Memory B cell (primary cell): ENCODE measurements at regions not wholly inside any gene's neighbourhood (a gene's known extent, or its start where the extent isn't known, plus 50 kb on each side); places are given as distances from the start of the nearest gene placed in this dataset.

Experiments
- ATAC-seq: fragments of 150-1000 bp; cut with Tn5 transposase; 2 replicates; pipeline ENCODE4 v1.10.0; 2021; ENCODE audit warnings: low read depth, mild to moderate bottlenecking, moderate library complexity
- DNase-seq, 2 donors: peaks; one replicate each; pipeline ENCODE4 v3.0.0; 2022; ENCODE audit warnings: low spot score in 2 of 2
- H3K27ac Mint-ChIP-seq: one replicate; pipeline ENCODE4 v1.8.0; 2022; ENCODE audit warnings: mild to moderate bottlenecking, moderate library complexity, mixed read lengths
- H3K27me3 Mint-ChIP-seq: one replicate; pipeline ENCODE4 v1.8.0; 2022; ENCODE audit warnings: mixed read lengths
- H3K36me3 Mint-ChIP-seq: one replicate; pipeline ENCODE4 v1.8.0; 2022; ENCODE audit warnings: mild to moderate bottlenecking, mixed read lengths
- H3K4me1 Mint-ChIP-seq: one replicate; pipeline ENCODE4 v1.8.0; 2022; ENCODE audit warnings: mixed read lengths
- H3K4me3 Mint-ChIP-seq: one replicate; pipeline ENCODE4 v1.8.0; 2022; ENCODE audit warnings: mild to moderate bottlenecking, moderate library complexity, mixed read lengths
- H3K9me3 Mint-ChIP-seq: one replicate; pipeline ENCODE4 v1.8.0; 2022; ENCODE audit warnings: mixed read lengths

DNA sequence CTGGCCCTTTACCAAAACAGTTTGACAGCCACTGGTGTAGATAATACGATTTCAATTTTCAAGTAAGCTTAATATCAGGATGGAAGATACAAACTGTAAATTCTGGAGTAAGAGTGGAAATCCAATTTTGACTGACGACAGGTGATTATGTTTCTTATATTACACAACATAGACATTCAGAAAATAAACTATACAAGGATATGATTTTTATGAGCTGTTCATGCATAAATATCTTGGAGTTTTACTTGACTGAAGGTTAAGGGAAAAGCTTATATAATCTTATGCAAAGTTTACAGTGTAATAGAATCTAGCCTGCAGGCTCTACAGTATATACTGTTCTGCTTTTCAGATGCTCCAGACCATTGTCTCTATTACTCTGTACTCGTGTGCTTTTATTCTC lies 1672.3 kb downstream of the ARAP2 start:
- no peaks in the 10 kb centered on the region for H3K4me1 Mint-ChIP-seq
- H3K27ac Mint-ChIP-seq, result no peak overlapping the region
- H3K9me3 Mint-ChIP-seq, result peaks cover 6% of the 10 kb centered on the region
- no peak for ATAC-seq
- no peak overlapping the region for H3K4me3 Mint-ChIP-seq
- no peaks in the 10 kb centered on the region for H3K27me3 Mint-ChIP-seq
- DNase-seq, result no peak
- no peaks in the 10 kb centered on the region for H3K36me3 Mint-ChIP-seq

DNA sequence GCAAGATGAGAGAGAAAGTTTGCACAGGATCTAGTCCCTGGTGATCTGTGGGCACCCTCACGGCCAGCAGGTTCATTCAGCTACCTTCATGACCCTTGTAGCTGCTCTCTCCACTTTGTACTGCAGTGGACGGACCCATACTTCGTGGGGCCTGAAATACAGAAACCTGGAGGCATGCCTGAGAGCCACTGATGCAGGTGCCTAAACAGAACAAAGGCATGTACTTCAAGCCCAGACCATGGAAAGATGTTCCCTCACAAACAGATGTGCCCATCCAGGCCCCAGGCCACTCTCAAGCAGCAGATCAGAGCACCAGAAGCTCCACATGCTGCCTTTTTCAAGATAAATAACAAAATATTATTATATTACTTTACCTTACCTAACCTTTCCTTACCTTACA lies 1629.0 kb downstream of the ARAP2 start:
- Mint-ChIP-seq H3K9me3 (no peaks in the 10 kb centered on the region), H3K27ac (no peak overlapping the region), H3K36me3 (no peaks in the 10 kb centered on the region), H3K4me1 (no peaks in the 10 kb centered on the region), H3K4me3 (no peak overlapping the region), H3K27me3 (no peaks in the 10 kb centered on the region)
- no peak for DNase-seq
- no peak for ATAC-seq

- no peak for DNase-seq
- no peak overlapping the region for H3K4me3 Mint-ChIP-seq
- no peak overlapping the region for H3K27ac Mint-ChIP-seq
- ATAC-seq, result no peak
- H3K36me3 Mint-ChIP-seq, result no peaks in the 10 kb centered on the region
- H3K4me1 Mint-ChIP-seq, result no peaks in the 10 kb centered on the region
- no peaks in the 10 kb centered on the region for H3K27me3 Mint-ChIP-seq
- no peaks in the 10 kb centered on the region for H3K9me3 Mint-ChIP-seq
These were observed 1624.7 kb downstream of the ARAP2 start for GRCh38 chr4:34619531-34620162.

DNA sequence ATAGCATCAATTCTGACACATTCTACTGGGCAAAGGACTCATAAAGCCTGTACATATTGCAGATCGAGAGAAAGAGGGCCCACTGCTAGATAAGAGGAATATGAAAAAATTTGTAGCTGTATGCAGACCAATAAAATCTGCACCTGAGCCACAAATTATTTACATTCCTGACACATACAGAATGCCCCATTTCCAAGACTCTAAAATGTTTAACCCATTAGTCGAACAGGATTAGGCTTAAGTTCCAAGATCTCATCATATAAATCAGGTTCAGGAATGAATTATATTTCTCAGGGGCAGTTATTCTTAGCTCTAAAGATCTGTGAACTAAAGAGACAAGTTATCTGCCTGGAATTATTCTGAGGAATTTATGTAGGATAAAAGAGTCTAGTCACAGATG lies 1615.8 kb downstream of the ARAP2 start:
- DNase-seq (no peak), ATAC-seq (no peak)
- H3K4me1 Mint-ChIP-seq, result no peaks in the 10 kb centered on the region
- no peaks in the 10 kb centered on the region for H3K36me3 Mint-ChIP-seq
- H3K9me3 Mint-ChIP-seq, result peaks cover 3% of the 10 kb centered on the region
- no peak overlapping the region for H3K4me3 Mint-ChIP-seq
- H3K27ac Mint-ChIP-seq, result no peak overlapping the region
- H3K27me3 Mint-ChIP-seq, result no peaks in the 10 kb centered on the region

DNA sequence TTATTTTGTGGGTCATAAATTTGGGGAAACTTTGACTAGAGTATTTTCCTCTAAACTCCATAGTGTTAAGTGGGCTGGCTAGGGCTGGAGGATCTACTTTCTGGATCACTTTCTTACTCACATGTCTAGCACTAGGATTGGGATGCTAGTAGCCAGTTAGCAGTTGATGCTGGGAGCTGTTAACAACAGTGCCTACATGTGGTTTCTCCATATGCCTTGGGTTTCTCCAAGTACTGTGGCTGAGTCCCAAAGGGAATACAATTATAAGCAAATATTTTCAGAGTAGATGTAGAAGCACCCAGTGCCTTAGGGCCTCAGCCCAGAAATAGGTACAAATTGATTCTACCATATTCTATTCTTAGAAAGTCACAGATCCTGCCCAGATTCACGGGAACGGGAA lies 1614.9 kb downstream of the ARAP2 start:
- DNase-seq, result no peak
- Mint-ChIP-seq H3K4me1 (no peaks in the 10 kb centered on the region), H3K27ac (no peak overlapping the region), H3K4me3 (no peak overlapping the region), H3K36me3 (no peaks in the 10 kb centered on the region), H3K9me3 (peaks cover 3% of the 10 kb centered on the region), H3K27me3 (no peaks in the 10 kb centered on the region)
- ATAC-seq, result no peak

GRCh38 chr4:34633241-34633640 lies 1611.1 kb downstream of the ARAP2 start:
- Mint-ChIP-seq H3K36me3 (no peaks in the 10 kb centered on the region), H3K27me3 (no peaks in the 10 kb centered on the region), H3K4me3 (no peak overlapping the region), H3K4me1 (no peaks in the 10 kb centered on the region), H3K27ac (no peak overlapping the region), H3K9me3 (no peaks in the 10 kb centered on the region)
- no peak for DNase-seq
- no peak for ATAC-seq

DNA sequence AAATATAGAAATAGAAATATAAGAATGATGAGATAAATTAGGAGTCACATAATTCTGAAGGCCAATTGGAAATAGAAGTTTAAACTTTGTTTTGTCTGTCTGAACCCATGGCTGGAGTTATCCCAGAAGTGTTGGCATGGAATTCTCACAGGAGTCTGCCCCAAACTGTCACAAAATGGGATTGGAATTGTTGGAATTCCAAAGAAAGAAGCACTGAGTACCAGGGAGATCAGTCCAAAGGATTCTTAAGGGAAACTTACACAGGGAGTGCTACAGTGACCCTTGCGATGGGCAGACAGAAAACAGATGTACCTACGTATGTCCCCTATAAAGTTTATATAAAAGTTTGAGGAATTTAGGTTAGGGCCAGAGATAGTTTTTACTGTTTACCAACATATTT lies 1607.7 kb downstream of the ARAP2 start:
- Mint-ChIP-seq H3K36me3 (no peaks in the 10 kb centered on the region), H3K27me3 (no peaks in the 10 kb centered on the region), H3K4me1 (no peaks in the 10 kb centered on the region), H3K4me3 (no peak overlapping the region), H3K9me3 (peaks cover 5% of the 10 kb centered on the region), H3K27ac (no peak overlapping the region)
- DNase-seq (no peak), ATAC-seq (no peak)

- ATAC-seq (no peak), DNase-seq (no peak)
- Mint-ChIP-seq H3K4me1 (no peaks in the 10 kb centered on the region), H3K36me3 (no peaks in the 10 kb centered on the region), H3K27me3 (no peaks in the 10 kb centered on the region), H3K4me3 (no peak overlapping the region), H3K9me3 (peaks cover 8% of the 10 kb centered on the region), H3K27ac (no peak overlapping the region)
These were observed 1600.8 kb downstream of the ARAP2 start for GRCh38 chr4:34643476-34643875.

- DNase-seq (no peak), ATAC-seq (no peak)
- Mint-ChIP-seq H3K4me1 (no peaks in the 10 kb centered on the region), H3K27ac (no peak overlapping the region), H3K36me3 (no peaks in the 10 kb centered on the region), H3K4me3 (no peak overlapping the region), H3K27me3 (no peaks in the 10 kb centered on the region), H3K9me3 (peaks cover 8% of the 10 kb centered on the region)
These were observed 1599.7 kb downstream of the ARAP2 start for GRCh38 chr4:34644579-34645115.

DNA sequence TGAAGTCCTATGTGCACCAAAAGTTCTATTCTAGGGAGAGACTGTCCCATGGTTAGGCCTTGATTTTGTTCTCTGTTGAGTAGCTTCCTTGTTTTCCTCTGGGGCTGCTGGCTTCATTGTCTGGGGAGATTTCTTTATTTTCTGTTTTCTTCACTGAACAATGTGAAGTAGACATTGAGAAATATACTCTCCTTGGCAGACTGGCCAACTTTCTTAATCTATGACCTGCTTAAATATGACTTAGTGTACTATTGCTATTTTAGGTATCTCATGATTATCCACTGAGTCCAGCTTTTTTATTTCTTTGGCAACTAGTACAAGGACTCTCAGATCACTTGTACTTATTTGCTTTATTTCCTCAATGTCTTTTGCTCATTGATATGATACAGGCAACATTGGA lies 1594.6 kb downstream of the ARAP2 start:
- DNase-seq (no peak), ATAC-seq (no peak)
- Mint-ChIP-seq H3K27ac (no peak overlapping the region), H3K4me3 (no peak overlapping the region), H3K9me3 (peaks cover 5% of the 10 kb centered on the region), H3K27me3 (no peaks in the 10 kb centered on the region), H3K36me3 (no peaks in the 10 kb centered on the region), H3K4me1 (no peaks in the 10 kb centered on the region)

GRCh38 chr4:34664051-34664450 lies 1580.3 kb downstream of the ARAP2 start:
- no peak overlapping the region for H3K27ac Mint-ChIP-seq
- H3K4me3 Mint-ChIP-seq, result no peak overlapping the region
- H3K27me3 Mint-ChIP-seq, result no peaks in the 10 kb centered on the region
- no peaks in the 10 kb centered on the region for H3K36me3 Mint-ChIP-seq
- DNase-seq (no peak), ATAC-seq (no peak)
- H3K9me3 Mint-ChIP-seq, result peaks cover 2% of the 10 kb centered on the region
- H3K4me1 Mint-ChIP-seq, result no peaks in the 10 kb centered on the region

- Mint-ChIP-seq H3K4me3 (no peak overlapping the region), H3K9me3 (peaks cover 3% of the 10 kb centered on the region), H3K27ac (no peak overlapping the region), H3K4me1 (no peaks in the 10 kb centered on the region), H3K36me3 (no peaks in the 10 kb centered on the region), H3K27me3 (no peaks in the 10 kb centered on the region)
- ATAC-seq (no peak), DNase-seq (no peak)
These were observed 1567.9 kb downstream of the ARAP2 start for GRCh38 chr4:34676400-34676799.

DNA sequence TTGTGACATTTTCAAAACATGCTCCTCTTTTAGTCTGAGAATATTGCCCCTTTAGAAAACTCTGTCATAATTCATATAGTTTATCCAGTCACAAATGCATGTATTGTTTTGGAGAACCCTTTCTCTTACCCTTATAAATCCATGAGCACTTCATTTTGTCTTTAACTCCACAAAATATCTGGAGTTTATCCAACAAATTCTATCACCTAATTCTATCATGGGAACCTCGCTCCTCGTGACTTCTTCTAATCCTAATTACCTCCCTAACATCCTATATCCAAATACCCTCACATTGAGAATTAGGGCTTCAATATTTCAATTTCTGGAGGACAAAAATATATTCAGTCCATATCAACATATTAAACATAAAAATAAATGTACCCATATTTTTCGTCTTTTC lies 1565.9 kb downstream of the ARAP2 start:
- Mint-ChIP-seq H3K4me1 (no peaks in the 10 kb centered on the region), H3K27me3 (no peaks in the 10 kb centered on the region), H3K36me3 (no peaks in the 10 kb centered on the region), H3K27ac (no peak overlapping the region), H3K9me3 (peaks cover 2% of the 10 kb centered on the region), H3K4me3 (no peak overlapping the region)
- no peak for ATAC-seq
- no peak for DNase-seq

- ATAC-seq (no peak), DNase-seq (no peak)
- H3K9me3 Mint-ChIP-seq, result peaks cover 2% of the 10 kb centered on the region
- H3K36me3 Mint-ChIP-seq, result no peaks in the 10 kb centered on the region
- H3K27ac Mint-ChIP-seq, result no peak overlapping the region
- H3K4me1 Mint-ChIP-seq, result no peaks in the 10 kb centered on the region
- no peaks in the 10 kb centered on the region for H3K27me3 Mint-ChIP-seq
- H3K4me3 Mint-ChIP-seq, result no peak overlapping the region
These were observed 1565.1 kb downstream of the ARAP2 start for GRCh38 chr4:34679228-34679627.

DNA sequence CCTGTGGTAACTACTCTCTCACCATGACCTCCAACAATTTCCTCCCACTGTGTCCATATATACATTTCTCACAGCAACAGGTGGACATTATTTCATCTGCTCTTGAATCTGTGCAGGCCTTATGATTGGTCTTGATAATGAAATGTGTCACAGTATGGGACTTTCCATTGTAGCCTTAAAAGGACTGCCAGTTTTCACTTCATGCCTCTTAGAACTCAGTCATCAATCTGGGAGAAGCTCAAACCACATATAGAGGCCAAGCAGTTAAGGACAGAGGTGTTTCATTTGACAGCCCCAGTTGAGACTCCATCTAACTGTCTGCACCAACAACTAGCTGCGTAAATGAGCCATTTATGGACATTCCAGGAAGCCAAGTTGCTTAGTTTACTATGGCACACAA lies 1534.8 kb downstream of the ARAP2 start:
- Mint-ChIP-seq H3K9me3 (peaks cover 4% of the 10 kb centered on the region), H3K4me1 (no peaks in the 10 kb centered on the region), H3K27me3 (no peaks in the 10 kb centered on the region), H3K27ac (no peak overlapping the region), H3K4me3 (no peak overlapping the region), H3K36me3 (no peaks in the 10 kb centered on the region)
- DNase-seq (no peak), ATAC-seq (no peak)
